Activated CD8-positive, alpha-beta memory T cell treated with anti-CD3 and anti-CD28 coated beads, Interleukin-2, amount 50 U/mL, for 48 hours (primary cell): ENCODE measurements at regions not wholly inside any gene's neighbourhood (a gene's known extent, or its start where the extent isn't known, plus 50 kb on each side); places are given as distances from the start of the nearest gene placed in this dataset.

Source experiments
- DNase-seq: peaks from one replicate; pipeline ENCODE4 v3.0.0-alpha.2; 2020

DNA sequence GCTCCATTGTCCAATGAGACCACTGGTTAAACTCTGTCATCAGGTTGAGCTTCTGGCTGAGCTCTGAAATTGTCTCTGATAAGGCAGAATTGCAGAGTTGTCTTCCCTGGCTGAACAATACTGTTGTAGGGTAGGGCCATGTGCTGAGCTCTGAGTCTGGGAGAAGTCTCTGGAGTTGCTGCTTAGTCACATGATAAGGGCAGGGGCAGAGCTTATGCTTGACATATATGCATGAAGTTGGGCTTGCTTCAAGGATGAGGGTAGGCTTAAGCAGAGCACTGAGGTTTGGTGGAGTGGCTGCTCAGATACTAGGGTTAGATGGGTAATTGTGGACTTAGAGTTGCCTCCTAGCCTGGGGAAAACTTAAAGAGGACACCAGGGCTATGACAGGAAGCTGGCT lies 946.3 kb upstream of the MIR17HG start:
- DNase-seq: no peak

DNA sequence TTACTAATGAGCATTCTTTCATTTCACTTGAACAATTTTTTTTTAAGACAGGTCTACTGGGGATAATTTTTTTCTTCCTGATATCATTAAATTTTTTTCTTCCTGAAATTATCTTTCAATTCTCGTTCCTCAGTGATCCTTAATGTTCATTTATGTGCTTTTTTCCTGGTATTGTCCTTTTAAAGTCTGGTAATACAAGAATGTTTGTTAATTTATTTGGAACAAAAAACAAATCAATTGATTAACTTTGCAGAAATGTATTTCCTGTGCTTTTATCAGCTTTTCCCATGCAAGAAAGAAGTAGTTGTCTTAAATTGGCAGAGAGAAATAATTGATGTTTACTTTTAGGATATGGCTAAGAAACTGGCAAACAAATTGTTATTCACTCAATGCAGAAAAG lies 945.4 kb upstream of the MIR17HG start:
- DNase-seq: no peak

DNA sequence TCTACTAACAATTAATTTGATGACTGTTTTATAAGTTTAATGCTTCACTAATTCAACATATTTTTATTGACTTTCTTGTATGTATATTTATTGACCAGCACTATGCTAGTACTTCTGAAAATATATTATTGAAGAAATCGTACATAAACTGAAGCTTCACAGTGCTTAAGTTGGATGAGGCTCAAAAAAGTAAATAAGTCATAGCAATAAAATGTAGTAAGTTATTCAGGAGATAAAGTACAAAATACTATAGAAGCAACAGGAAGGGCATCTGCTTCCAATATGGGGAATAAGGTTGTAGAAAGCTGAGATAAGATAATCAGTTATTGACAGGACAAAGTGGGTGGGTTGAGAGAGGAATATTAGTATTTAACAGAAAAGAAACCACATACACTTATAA lies 944.9 kb upstream of the MIR17HG start:
- no peak for DNase-seq

GRCh38 chr13:90403330-90404082 lies 944.0 kb upstream of the MIR17HG start:
- no peak for DNase-seq

DNA sequence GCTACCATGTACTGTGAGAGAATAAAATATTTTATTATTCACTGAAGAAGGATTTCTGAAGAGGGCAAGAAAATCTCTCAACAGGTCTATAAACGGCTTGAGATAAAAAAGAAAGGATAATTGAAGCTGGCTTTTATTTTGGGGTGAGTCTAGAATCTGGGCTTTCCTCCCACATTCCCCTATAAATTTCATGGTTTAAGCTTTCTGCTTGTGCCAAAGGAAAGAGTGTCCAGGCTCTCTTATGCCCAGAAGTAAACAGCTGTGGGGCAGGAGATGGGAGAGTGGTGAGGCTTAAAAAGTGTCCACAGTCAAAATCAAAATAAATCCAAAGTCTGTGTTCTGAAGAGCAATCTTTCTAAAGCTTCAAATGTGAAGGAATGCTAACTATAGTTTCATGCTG lies 942.2 kb upstream of the MIR17HG start:
- DNase-seq: no peak

- no peak for DNase-seq
Measured at GRCh38 chr13:90412980-90413379, 934.5 kb upstream of the MIR17HG start.

GRCh38 chr13:90413548-90413947 lies 933.9 kb upstream of the MIR17HG start:
- no peak for DNase-seq

GRCh38 chr13:90414691-90415596 lies 932.5 kb upstream of the MIR17HG start:
- no peak for DNase-seq

DNA sequence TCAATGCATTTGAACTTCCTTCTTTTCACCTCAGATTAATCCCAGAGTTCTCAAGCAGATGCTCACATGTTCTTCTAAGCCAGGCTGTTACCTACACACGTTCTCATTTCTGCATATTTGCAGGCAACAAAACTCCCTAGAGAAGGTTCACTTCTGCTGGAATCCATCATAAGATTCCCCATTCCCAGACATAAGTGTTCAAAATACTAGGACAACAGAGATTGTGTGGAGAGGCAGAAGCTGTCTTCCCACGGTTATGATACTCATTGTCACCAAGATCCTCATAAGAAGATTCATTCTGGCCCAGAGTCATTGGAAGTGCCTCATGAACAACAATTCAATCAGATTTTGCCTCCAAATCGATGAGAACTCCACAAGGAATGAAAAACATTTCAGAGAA lies 931.6 kb upstream of the MIR17HG start:
- no peak for DNase-seq

DNA sequence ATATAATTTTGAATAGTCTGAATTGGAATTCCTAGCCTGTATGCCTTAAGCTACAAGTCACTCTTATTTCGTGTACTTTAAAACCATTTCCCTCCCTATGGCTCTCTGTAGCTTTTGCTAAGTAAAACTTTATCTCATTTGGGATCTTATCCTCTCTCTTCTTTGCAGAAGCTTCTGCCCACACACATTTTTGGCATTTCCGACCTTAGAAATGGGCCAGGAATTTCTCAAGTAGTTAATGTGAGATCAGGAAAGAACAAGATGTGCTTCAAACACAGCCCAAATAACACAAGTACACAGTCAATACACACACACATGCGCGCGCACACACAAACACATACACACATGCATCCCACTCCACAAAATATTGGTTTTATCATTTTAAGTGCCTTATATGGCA lies 931.0 kb upstream of the MIR17HG start:
- no peak for DNase-seq

DNA sequence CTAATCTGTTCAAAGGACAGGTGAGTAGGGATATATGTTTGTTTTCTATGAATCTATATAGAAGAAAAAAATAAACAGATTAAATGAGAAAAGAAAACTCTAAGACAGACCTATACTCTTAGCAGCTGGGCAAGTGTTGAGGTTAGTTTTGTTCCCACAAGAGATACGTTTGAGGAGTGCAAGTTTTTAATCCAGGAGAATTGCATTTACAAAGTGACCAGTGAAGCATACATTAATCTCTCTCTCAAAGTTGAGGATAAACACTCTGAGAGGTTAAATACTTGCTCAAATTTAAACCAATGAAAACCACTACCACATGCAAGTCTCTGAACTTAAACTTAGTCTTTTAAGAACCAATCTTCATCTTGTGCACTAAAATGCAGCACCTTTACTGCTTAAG lies 930.5 kb upstream of the MIR17HG start:
- no peak for DNase-seq

- DNase-seq: no peak
Measured at GRCh38 chr13:90420683-90421082, 926.8 kb upstream of the MIR17HG start.

GRCh38 chr13:90427322-90428272 lies 919.9 kb upstream of the MIR17HG start:
- no peak for DNase-seq

DNA sequence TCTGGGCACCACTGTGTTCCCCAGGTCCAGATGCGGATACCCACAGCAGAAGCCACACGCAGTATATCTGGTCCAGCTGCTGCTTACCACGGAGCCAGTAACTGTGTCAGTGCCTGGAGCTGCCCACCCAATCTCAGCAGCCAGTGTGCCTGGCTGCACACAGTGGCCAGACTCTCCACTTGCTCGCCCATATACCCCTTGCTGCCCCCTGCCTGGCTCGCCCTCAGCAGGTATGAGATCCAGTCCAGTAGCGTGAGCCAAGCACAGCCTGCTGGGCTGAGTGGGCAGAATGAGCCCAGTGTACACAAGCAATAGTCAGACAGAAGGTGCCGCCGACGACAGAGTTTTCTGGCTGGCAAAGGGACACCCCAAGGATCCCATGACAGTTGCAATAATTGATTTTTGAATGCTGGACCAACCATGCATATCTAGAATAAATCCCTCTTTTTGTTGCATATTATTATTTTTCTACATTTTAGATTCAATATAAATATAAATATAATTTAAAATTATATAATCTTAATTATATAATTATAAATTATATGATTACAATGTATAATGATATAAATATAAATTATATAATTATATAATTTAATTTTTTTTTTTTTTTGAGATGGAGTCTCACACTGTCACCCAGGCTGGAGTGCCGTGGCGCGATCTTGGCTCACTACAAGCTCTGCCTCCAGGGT lies 918.8 kb upstream of the MIR17HG start:
- DNase-seq: no peak

GRCh38 chr13:90430127-90430526 lies 917.4 kb upstream of the MIR17HG start:
- DNase-seq: no peak

DNA sequence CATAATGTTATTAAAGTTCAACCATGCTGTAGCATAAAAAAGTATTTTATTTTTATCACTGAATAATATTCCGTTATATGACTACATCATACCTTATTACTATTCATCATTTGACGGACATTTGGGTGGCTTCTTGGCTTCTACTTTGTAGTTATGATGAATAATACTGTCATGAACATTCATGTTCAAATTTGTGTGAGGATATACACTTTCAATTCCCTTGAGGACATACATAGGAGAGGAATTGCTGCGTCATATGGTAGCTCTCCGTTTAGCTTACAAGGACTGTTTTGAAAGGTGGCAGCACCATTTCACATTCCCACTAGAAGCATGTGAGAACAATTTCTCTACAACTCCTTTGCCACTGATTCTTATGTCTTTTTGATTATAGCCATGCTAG lies 910.8 kb upstream of the MIR17HG start:
- no peak for DNase-seq

DNA sequence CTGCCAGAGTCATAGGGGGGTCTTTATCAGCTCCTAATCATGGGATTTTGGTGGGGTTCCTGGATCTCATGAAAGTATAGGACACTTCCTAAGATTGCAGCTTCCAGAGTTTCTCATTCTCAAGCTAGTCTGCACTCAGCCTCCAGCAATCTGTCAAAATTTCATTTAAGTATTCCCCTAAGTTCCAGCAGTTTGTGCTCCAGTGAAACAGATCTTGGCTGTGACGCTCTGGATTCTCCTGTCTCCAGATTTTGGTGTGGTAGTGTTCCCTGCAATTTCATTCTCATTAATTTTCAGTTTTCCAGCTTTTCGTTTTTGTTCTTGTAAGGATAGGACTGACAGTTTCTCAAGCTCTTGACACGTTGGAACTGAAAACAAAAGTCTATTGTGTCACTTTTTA lies 908.9 kb upstream of the MIR17HG start:
- DNase-seq: no peak

DNA sequence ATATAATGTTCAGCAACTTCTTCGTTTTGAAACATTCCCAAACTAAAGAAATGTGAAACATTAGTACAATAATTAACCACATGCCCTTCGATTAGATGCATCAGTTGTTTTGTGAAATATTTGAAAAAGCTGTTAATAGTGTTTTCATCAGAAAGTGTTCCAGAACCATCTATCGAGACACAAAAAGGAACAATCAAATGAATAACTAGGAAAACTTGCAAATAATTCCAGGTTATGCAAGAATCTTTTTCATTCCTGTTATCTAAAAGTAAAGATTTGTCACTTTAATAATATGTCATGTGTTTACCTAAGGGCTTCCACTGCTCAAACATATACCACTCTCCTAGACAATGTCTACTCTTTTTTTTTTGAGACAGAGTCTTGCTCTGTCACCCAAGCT lies 904.2 kb upstream of the MIR17HG start:
- DNase-seq: no peak

- no peak for DNase-seq
Measured at GRCh38 chr13:90444232-90444631, 903.3 kb upstream of the MIR17HG start.

DNA sequence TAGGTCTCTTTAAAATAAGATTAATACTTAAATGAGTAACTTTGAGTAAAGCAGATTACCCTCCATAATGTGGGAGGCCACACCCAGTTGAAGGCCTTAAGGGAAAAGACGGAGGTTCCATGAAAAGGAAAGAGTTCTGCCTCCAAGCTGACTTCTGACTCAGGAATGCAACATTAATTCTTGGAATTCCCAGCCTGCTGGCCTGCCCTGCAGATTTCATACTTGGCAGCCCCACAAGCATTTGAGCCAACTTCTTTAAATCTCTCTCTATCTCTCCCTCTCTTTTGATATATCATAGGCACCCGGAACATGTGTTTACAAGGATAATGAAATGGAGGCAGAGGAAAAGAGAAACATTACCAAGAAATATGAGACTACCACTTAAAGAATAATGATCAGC lies 902.3 kb upstream of the MIR17HG start:
- no peak for DNase-seq

DNA sequence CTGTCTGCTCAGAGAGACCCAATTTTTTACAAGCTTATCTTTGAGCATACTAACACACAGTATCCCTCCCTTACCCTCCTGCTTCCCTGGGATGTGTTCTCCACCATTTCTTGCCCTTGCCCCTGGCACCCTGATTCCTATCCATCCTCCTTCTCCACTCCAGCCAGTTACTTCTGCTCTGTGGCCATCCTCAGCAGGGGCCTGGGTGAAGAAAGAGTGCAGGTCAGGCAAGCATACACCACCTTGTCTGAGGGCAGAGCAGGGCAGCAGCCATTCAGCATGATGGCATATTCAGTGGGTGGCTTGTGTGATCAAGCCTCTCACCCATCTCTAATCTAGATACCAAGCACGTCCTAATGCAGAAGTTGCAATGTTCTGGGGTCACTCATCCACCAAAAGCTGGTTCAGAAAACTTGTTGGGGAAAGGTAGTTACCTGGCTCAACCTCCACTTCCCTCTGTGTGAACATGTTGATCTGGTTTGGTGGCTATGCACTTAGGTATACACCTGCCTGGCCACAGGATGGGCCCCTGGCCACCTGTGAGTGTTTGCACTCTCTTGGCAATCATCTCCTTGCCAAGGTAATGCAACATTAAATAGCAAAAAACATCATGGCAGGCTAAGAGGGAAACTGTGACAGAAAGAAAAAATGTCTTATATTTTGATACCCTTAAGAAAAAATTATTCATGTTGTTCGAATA lies 900.3 kb upstream of the MIR17HG start:
- DNase-seq: no peak

DNA sequence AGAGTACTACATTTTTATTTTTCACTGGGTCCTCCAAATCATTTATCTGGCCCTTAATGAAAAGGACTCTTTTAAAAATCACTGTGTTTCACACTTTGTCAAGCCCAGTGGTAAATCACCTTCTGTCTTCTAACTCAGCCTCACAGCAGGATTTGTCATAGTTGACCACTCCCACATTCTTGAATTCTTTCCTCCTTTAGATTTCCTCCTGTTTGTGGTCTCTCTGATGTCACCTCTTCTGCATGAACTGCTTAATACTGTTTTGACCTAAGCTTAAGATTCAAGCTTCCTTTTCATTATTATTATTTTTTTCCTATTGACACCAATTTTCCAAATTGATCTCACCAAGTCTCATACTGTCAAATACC lies 899.8 kb upstream of the MIR17HG start:
- no peak for DNase-seq
